HEK293T (cell line): ENCODE measurements at regions not wholly inside any gene's neighbourhood (a gene's known extent, or its start where the extent isn't known, plus 50 kb on each side); places are given as distances from the start of the nearest gene placed in this dataset.

ENCODE experiments used
- CTBP1 ChIP-seq: fragments of 450-650 bp; IDR thresholded peaks from 2 replicates; pipeline ENCODE4 v1.6.1; 2016; ENCODE audit warnings: borderline replicate concordance
- FOXA1 ChIP-seq: fragments of 450-650 bp; IDR thresholded peaks from 2 replicates; pipeline ENCODE4 v1.6.1; 2016; ENCODE audit warnings: mild to moderate bottlenecking
- FOXK2 ChIP-seq: fragments of 450-650 bp; IDR thresholded peaks from 2 replicates; pipeline ENCODE4 v1.6.1; 2016; ENCODE audit warnings: mild to moderate bottlenecking
- SUZ12 ChIP-seq: fragments of 450-650 bp; IDR thresholded peaks from 2 replicates; pipeline ENCODE4 v1.6.1; 2016; ENCODE audit warnings: mild to moderate bottlenecking

DNA sequence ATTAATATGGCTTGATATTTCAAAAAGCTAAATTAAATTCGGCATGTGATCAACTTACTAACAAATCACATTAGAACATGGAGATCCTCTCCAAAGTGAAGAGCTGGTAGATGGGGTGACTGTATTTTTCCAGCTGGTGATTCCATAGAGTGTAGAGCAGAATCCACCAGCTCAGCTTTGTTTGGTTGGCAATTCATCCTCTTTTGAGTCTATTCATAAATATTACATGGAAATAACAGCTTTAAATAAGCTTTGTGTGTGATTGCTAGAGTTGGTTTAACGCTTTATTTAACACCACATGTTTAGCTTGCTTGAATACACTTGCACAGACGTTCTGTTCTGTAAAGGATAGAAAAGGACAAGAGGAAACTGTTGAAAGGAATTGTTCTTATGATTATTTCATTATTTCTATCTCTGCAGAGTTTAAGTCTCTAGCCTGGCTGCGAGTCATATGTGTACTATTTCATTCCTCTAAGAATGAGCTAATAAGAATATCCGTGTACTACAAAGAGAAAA, 738.3 kb upstream of the KIRREL3 start:
- TF ChIP-seq FOXK2 (no peak), FOXA1 (no peak), SUZ12 (no peak), CTBP1 (no peak)
